NOMO-1 (cell line): ENCODE measurements at regions not wholly inside any gene's neighbourhood (a gene's known extent, or its start where the extent isn't known, plus 50 kb on each side); places are given as distances from the start of the nearest gene placed in this dataset.

ENCODE experiments used
- DNase-seq, 2 experiments: peaks; one replicate each; lab custom pipeline; 2025; ENCODE audit not compliant: unreplicated experiment in 2 of 2; lab: John Stamatoyannopoulos, UW

GRCh38 chr2:150027164-150027563 is 439.6 kb upstream of the MMADHC start:
- DNase-seq: no peak

DNA sequence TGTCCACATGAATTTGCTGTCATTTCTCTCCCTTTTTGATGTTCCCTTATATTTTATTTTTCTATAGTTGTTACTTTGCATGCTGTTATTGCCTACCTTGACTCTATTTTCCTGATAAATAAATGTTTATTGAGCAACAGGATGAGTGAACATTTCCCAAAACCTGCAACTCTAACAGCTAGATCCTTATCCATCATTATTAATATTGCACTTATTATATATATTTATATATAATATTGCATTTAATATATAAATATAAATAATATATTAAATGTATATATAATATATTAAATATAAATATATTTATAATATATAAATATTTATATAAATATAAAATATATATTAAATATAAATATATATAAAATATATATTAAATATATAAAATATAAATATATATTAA is 436.1 kb upstream of the MMADHC start:
- DNase-seq: no peak

DNA sequence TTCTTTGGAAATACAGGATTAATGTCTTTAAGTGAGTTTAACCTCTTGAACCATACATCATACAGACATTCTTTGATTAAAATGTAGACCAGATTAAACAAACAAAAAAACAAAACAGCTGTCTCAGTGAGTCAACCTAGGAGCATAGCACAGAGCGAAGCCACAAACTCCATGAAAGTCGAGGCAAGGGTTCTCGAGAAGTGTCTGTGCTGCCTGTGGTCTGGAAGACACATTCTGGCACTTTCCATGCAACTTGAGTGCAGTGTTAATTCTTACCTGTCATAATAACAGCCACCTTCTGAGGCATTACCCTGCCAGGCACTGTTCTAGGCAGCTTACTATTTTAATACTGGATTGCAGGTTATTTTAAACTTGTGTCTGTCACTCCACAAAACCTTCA is 435.5 kb upstream of the MMADHC start:
- DNase-seq: no peak

- DNase-seq: no peak
Observed at GRCh38 chr2:150020937-150021673, 433.5 kb upstream of the MMADHC start.

DNA sequence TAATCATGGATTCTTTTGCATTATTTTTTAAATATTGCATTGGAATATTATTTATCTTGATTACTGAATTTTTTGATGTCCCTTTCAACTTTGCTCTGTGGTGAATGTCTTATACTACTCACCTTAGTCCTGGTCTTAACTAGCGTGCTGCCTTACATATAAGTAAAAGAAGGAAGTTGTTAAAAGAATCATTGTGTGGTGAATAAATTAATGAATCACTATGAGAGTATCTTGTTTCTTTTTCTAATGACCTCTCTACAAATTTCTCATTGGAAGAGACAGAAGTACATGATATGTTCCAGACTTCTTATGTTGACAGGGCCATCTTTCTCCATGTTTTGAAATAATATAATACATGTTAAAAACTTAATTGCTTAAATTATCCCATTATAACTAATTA is 432.6 kb upstream of the MMADHC start:
- DNase-seq: no peak

- DNase-seq: no peak
Observed at GRCh38 chr2:150019063-150019462, 431.5 kb upstream of the MMADHC start.

GRCh38 chr2:150012986-150013385 is 425.4 kb upstream of the MMADHC start:
- DNase-seq: no peak

GRCh38 chr2:150011161-150011730 is 423.7 kb upstream of the MMADHC start:
- no peak for DNase-seq

- DNase-seq: no peak
Observed at GRCh38 chr2:150008901-150009300, 421.3 kb upstream of the MMADHC start.

DNA sequence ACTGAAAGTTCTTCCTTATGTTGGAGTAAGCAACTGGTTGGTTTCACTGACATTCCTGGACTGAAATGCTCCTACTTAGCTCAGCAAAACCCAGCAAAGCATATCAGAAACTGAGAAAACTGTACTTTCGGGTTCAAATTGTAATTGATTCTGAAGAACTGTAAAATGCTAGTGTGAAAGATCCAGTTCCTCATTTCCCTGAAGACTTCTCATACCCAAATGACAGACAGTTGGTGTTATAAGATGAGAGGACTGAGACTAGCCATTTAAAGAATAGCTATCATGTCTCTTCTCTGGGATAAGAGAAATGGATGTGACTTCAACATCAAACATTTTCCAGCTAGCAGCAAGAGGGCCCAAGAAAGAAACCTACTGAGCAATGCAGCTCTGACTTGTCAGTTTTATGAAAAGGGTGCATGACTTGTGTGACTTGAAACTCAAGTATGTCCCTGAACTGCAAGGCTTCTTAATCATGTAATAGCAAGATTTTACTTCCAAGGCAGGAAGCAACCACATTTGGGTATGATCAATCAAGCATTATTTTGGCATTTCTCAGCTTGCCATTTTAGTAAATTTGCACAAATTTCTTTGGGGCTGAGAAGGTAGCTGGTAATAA is 420.3 kb upstream of the MMADHC start:
- DNase-seq: no peak

DNA sequence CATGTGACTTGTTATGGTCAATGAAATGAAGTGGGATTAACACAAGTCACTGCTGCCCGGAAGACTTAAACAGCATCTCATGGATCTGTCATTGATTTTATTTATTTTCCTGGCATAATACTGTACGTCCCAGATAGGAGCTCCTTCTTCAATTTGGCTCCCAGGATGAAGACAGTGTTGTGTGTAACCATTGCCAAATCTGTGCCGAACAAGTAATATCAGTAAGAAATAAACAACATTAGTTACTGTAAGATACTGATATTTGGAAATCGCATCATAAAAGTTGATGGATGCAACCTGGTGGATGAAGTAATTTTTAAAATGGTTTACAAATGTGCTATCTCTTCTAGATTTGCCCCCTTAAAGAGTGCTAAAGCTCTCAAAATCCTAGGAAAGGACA is 419.0 kb upstream of the MMADHC start:
- no peak for DNase-seq

DNA sequence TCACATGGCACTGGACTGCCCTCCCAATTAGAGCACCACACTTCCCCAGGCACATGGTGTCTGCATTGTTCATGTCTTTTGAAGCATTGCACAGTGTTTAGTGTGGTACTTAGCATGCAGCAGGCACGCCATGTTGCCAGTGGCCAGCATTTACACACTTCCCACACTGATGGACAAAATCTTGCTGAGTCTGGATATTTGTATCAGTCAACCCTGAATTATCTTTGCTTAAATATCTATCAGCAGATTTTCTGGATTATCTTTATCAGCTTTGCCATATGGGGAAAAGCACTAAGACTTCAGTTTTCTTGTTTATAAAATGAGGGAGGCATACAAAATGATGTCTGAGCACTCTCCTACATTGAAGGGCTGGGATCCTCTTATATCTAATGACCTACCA is 416.0 kb upstream of the MMADHC start:
- no peak for DNase-seq

GRCh38 chr2:150001788-150002187 is 414.2 kb upstream of the MMADHC start:
- no peak for DNase-seq

GRCh38 chr2:149996901-149997300 is 409.3 kb upstream of the MMADHC start:
- no peak for DNase-seq

GRCh38 chr2:149994057-149994728 is 406.6 kb upstream of the MMADHC start:
- DNase-seq: no peak

DNA sequence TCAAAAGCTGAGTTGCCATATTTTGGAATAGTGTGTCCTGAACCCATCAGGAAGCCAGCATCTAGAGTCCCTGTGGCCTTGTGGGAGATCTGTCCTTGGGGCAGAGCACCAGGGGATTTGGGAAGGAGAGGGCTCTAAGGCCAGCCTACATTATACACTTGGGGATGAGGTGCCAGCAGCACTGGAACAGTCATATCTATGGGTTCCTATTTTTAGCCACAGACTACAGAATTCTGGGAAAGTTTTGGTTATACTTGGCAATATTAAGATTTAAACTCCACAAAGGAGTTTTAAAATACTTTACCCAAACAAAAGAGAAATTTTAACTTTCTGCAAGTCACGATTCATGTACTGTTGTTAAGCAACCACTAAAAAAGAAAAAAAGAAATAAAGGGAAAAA is 405.7 kb upstream of the MMADHC start:
- no peak for DNase-seq

DNA sequence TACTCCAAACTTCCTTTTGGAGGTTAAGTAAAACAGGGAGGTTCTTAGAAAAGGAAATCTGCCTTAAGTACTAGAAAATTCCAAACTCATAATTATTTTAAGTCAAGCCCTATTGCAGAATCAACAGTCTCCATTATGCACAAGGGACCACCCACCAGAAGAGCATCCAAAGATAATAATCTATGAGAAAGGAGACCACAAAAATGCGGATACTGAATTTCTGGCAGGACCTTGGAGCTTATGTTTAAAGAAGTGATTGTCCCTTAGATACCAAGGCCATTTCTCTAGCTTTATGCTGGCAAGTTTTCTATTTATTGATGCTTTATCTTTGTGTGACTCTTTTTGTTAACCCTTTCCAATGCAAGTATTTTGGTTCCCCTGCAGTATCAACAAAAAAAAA is 404.0 kb upstream of the MMADHC start:
- no peak for DNase-seq

DNA sequence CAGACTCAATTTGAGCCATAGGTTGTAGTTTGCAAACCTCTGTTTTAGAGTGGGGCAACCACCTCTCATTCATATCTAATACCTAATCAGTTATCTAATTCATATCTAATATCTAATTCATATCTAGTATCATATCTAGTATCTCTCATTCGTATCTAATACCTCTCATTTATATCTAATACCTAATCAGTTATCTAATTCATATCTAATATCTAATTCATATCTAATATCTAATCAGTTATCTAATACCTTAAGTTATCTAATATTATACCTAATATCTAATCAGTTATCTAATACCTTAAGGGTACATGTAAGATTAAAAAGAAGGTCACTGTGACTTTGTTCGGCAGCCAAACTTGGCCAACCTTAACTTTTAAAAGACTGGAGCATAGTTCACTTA is 403.4 kb upstream of the MMADHC start:
- DNase-seq: no peak

- DNase-seq: no peak
Observed at GRCh38 chr2:149989447-149990063, 402.0 kb upstream of the MMADHC start.

- DNase-seq: no peak
Observed at GRCh38 chr2:149988361-149988760, 400.8 kb upstream of the MMADHC start.

DNA sequence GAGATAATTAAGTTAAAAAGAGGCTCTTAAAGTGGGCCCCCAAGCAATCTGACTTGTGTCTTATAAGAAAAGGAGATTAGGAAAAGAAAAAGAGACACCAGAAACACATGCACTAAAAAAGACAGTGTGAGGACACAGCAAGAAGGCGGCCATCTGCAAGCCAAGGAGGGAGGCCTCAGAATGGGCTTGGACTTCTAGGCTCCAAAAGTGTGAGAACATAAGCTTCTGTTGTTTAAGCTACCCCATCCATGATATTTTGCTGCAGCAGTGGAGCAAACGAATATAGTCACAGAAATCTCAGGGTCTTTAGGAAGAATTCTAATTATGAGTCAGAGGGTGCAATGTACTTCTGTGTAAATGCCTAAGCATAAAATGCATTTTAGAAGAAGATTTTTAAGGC is 399.3 kb upstream of the MMADHC start:
- DNase-seq: no peak
